GM19397 (cell line): ENCODE measurements at regions not wholly inside any gene's neighbourhood (a gene's known extent, or its start where the extent isn't known, plus 50 kb on each side); places are given as distances from the start of the nearest gene placed in this dataset.

Source experiments
- ATAC-seq: cut with Tn5 transposase; IDR thresholded peaks from one replicate; pipeline ENCODE4 v1.9.1; 2021; ENCODE audit warnings: mild to moderate bottlenecking, moderate library complexity; ENCODE audit not compliant: unreplicated experiment

DNA sequence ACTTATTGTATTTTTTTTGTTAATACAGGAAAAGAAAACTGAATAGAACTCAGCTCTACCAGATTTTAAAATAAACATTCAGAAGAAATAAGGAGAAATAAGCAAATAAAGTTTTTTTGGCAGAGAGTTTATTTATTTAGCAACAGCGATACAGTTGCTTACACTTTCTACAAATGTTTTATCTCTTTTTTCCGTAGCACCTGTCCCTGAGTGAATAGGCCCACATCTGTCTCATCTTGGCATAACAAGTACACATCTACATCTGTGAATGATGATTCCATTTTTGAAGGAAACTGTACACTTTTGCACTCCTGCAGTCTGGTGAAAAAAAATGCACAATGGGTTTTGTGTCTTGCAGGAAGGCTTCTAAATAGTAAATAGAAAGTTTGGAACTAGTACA, 783.6 kb upstream of the ZEB2 start:
- ATAC-seq = no peak

DNA sequence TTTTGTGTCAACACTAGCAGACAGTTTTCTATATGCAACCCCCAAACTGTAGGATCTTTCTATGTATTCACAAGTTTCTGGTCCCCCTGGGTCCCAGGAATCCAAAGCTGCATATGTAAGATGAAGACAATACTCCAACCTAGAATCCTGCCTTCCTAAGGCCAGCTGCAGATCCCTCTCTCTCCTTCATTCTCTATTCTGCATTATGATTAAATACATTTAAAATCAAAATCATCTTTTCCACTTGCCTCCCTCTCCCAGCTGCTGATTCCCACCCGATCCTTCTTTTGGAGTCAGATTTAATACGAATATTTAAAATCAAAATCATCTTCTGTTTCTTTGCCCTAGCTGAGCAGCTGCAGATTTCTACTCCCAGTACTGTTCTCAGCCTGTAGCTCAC, 783.0 kb upstream of the ZEB2 start:
- ATAC-seq = no peak

DNA sequence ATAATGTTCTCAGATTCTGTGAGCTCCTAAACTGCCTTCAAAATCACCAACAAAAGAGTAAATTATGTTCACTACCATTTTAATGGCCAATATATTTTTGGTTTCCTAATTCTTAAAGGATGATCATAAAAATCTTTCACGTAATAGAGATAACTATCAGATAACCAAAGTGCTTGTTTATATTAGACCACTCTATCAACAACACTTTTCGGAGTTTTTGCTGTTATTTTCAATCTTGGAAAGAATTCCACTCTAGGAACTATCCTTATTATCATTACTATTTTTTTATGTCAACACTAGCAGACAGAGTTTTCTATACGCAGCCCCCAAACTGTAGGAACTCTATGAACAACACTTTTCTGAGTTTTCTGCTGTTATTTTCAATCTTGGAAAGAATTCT, 782.5 kb upstream of the ZEB2 start:
- ATAC-seq = no peak

DNA sequence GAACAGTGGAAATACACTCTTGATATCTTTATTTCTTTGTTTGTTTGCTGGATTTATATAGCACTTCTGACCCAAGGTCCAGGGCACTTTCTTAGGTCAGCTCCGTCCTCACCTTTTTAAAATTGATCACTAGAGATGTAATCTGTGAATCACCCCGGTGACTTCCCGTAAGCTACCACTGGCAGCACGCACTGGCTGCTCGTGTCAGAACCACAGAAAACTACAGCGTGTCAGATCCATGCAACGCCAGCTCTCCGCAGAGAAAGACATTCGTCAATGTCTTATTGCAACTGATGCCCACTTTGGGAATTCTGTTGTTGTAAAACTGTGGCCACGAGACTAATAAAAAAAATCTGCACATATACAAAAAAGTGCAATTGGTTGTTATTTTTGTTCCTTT, 779.4 kb upstream of the ZEB2 start:
- no peak for ATAC-seq

DNA sequence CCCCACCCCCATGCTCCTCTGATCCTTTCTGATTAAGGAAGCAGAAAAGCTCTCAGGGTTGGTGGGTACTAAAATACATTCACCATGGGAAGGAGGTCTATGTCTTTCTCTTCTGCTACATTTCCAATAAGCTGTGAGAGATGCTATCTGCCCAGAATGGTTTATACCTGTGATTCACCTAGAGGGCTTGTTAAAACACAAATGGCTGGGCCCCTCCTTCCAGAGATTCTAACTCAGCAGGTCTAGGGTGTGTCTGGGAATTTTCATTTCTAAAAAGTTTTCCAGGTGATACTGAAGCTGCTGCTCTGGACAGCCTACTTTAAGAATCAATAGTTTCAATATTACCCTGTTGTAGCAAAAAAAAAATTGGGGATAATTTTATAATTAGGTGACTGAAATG, 772.2 kb upstream of the ZEB2 start:
- no peak for ATAC-seq

DNA sequence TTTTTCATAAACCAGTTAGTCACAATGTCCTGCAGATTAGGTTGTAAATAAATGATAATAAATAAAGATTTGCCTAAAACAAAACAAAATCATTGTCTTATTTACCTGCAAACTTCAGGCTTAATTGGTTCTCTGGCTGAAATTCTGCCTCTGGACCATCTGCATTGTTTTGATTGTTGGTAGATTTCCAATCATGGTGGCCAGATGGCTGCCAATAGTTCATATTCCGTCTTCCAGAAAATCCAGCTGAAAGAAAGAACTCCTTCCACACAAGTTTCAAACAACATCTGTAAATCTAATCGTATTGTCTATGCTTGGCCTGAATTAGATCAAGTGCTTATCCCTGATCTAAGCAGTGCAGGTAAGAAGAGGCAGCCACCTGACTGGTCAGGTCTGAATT, 771.1 kb upstream of the ZEB2 start:
- ATAC-seq = no peak

DNA sequence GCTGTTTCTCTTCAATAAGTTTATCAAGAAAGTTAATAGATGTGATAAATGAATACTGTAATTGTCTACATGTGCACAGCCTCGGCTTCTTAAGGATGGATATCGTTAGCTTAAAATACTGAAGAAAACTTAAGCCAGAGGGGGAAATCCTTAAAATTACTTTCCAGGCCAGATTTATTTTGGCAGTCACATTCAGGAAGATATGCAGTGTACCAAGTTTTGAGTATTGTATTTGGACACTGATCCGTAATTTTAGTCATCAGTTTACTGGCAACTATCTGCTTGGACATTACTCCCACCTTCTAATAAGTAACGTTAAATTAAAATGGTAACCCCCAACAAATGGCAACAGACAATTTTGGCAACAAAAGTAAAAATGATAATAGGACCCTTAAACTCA, 770.0 kb upstream of the ZEB2 start:
- no peak for ATAC-seq

DNA sequence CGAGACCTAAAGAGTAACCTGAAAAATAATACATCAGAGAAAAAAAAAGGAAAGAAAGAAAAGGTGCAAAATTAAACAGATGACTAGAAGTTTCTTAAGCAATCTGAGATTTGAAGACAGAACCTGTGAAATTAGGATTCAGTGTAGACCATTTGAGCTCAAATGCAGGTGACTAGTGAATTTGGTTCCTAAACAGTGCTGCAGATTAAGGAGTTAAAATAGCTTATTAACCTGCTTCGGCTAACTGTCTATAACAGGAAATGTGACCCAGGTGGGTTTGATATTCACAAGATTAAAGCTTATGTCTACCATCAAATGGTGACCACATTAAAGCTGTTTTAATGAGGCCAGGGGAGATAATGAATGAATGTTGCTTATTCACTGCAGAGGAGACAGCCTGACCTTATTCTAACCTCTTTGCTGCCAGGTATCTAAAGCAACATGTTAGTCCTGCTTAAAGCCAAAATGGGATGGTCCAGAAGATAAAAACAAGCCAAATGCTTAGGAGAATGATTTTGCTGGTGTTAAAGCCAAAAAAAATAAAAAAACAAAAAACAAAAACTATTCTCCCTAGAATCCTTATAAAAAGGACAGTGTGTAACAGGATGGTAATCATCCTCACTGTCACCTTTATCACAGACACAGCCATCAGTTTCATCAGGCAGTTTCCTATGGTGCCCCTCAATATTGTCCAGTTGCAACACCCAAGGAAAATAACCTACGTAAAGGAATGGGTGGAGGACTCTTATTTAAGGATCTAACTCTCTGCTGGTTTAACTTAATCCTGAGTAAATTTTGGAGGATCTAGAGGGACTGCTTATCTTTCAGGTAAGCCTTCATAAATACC, 769.0 kb upstream of the ZEB2 start:
- ATAC-seq = no peak

DNA sequence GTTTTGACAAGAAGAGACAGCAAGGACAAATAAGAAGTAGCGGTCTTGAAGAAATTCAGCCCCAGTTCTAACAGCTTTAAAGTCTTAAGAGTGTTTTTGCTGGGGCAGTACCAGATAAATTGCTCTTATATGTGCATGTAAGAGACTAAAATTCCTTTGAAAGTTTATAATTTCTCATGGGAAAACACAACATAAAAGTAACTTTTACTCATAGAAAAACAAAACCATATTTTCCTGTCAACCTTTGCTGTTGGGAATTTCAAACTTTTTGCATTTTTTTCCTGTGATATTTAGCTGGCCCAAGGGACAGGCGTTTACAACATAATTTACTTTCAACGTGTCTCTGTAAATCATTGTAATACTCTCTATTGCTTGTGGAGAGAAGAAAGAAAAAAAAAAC, 767.8 kb upstream of the ZEB2 start:
- no peak for ATAC-seq

DNA sequence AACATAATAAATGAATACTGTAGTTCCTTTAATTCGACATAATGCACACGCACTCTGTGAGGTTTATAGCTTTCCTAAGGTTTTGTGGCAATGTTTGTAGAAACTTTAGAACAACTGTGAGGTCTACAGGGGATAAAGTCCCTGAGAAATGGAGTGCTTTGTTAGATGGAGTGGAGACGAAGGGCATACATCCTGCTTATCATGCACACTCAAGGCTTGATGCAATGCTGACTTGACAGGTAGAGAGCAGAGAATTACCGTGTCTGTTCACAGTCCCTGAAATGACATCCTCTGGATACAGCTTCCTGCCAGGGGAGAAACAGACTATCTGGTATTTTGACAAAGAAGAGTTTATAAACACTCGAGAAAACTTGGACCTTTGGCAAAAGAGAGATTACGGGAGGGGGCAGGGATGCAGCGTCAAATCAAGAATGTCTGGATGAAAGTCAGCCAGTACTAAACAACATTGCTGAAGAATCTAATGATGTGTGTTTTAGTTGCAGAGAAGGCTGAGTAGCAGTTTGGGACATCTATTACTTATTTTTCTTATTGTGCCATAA, 766.9 kb upstream of the ZEB2 start:
- no peak for ATAC-seq

DNA sequence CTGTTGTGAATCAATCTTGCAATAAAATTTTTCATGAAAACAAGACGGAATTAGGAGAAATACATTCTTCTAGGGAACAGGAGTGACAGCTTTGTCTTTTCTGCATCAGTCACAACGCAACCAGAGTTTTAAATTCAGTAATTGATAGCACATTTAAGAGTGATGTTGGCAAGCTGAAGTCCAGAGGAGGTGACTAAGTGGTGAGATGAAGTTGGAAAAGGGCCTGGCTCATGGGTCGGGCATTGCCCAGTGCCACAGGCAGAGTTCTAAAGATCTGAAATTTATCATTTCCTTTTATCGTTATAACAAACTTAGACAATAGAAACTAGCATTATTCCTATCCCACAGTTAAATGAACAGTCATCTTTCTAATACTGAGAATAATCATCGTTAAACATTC, 764.6 kb upstream of the ZEB2 start:
- ATAC-seq = no peak

DNA sequence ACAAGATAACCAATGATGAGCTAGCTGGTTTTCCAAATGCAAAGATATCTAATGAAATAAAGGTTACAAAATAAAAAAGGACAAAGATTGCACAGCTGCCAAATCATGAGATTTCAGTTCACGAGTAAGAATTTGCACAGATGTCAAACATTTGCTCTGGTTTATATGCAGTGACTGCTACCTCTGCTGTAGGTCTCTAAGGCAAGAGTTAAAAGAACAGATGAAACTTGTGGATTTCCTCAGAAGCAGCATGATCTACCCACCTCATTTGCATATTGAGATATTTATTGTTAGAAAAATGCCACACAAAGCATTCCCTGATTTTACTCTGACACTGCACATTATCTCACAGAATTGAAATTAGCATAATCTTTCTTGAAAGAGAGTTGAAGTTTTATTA, 763.2 kb upstream of the ZEB2 start:
- ATAC-seq = no peak

DNA sequence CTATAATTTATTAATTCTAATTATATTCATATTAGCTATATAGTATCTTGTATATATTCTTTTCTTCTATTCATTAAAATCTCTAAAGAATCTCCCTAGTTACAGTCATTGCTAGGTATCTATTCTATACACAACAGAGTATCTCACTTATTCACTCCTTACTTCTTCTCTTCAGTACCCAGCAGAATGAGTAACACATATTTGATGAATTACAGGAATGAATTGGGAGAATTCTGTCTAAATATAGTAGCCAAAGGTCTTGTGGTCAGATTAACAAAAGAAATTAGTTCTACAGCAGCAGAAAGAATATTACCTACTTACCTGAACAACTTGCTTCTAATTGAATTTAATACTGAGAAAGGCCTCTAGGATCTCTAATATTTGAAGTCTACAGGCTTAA, 758.0 kb upstream of the ZEB2 start:
- ATAC-seq = no peak

DNA sequence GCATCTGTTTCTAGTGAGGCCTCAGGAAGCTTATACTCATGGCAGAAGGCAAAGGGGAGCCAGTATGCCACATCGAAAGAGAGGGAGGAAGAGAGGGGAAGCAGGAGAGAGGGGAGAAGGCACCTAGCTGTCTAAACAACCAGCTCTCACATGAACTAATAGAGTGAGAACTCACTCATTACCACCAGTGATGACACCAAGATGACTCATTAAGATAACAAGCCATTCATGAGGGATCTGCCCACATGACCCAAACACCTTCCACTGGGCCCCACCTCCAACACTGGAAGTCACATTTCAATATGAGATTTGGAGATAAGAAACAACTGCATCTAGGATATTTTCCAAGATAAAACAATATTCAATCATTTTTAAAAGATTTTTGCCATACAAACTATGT, 753.9 kb upstream of the ZEB2 start:
- ATAC-seq = no peak

DNA sequence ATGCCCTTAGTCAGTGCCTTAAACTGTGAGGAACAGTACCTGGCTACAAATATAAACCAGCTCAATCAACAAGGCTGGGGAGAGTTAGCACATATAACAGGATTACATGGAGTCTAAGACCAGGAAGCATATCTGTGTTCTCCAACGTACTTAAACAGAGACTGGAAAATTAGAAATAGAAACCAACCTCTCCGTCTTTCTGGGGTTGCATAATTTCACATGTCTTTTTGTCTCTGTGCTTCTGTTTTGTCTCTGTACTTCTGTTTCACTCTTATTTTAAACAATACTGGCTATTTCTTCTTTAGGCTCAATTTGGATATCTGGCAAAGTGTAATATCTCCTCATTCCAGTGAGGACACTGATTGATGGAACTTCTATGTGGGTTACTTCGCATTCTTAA, 749.0 kb upstream of the ZEB2 start:
- ATAC-seq = no peak

DNA sequence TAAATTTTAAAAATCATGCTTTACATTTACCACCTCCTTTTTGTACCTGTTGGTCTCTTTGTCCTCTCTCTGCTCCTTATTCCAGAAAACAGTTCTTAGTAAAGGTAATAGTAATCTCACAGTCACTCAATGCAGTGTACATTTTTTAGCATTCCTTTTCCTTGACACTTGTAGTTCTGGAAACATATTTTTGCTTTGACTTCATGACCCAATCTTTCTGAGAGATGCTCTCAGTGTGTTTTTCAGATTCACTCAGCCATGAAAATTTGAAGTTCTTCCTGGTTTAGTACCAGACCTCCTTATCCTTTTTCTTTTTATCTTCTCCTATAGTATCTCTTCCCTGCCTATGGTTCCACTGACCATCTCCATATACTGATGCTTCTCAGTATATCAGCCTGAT, 747.5 kb upstream of the ZEB2 start:
- ATAC-seq = no peak

DNA sequence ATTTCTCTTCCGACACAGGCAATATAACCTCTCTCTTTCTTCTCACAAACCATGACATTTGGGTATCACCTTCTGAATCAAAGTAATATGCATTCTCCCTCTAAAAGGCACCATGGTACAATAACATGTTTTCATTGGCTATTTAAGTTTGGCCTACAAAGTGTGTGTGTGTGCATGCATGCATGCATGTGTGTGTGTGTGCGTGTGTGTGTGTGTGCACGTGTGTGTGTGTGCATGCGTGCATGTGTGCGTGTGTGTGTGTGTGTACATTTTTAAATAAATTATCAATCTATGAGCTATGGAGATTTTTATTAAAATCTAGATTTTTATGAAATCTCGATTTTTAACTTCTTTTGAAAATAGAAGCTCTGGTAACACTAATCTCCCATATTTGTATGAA, 745.3 kb upstream of the ZEB2 start:
- no peak for ATAC-seq

DNA sequence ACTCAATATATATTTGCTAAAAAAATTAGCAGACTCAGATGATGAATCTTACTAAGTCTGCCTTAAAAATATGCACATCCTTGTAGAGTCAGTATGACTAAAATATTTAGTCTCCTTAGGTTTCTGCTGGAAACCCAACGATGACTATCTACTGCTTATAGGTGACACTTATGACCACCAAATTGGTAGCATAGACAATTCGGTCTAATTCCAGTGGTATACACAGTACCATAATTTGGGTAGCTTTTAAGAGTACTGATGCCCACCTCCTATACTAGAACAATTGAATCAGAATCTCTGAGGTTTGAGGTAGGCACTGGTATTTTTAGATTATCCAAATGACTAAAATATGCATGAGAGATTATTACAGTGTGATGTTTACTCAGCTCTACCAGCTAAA, 740.8 kb upstream of the ZEB2 start:
- no peak for ATAC-seq

DNA sequence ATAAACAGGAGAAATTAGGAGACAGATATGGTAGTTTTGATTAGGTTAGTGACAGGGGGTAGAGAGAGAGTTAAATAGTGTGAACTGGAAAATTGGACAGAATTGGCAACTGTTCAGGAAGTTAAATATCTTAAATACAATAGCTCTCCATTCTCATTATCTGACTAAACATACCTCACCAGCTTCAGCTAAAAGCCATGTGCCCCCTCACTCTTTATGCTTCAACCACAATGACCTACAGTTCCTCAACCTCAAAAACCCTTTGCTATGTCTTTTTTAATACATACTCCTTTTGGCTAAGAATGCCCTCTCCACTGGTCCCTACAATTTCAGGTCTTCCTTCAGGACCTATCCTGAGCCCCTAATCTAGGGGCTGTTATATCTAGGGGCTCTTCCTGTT, 740.2 kb upstream of the ZEB2 start:
- ATAC-seq = no peak

DNA sequence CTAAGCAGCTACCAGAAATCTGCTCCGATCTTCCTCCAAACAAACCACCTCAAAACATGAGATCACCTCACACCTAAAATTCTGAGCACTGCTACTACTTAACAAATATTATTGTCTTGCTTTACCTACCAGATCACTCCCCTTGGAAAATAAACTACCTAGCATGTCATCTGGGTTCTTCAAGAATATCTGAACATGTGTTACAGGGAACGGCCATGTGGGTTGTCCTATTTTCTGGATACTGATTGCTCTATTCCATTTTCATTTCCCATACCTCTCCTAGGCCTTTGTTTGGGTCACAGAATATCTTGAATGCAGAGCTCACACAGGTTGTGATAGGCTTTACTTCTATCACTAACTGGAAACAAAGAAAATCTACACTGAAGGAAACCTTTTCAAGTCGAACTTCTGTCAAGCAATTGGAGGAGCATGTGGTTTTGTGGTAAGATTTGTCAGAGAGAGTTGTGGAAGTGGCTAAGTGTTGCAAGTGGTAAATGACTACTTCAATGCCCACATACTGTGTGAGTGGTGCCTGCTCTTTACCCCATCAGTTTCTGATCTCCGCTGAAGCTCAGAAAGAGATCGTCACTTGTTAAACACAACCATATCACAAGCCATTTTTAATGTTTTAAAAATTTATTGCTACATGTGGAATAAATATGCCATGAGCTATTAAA, 739.1 kb upstream of the ZEB2 start:
- ATAC-seq = no peak

DNA sequence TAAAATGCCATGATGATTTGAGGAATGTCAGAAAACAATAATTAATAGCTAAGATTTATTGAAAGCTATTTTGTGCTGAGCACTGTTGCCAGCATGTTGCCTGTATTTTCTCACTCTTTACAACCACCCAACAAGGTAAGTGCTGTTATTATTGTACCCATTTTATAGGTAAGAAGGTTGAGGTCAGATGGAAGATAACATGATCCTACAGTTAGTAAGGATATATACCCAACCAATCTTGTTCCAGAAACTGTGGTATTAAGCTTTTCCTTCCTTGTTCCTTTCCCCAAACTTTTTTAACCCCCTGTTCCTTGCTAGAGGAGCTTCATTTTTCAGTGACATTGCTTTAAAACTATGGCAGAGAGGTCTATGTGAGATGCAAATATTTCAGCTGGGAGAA, 738.0 kb upstream of the ZEB2 start:
- no peak for ATAC-seq

DNA sequence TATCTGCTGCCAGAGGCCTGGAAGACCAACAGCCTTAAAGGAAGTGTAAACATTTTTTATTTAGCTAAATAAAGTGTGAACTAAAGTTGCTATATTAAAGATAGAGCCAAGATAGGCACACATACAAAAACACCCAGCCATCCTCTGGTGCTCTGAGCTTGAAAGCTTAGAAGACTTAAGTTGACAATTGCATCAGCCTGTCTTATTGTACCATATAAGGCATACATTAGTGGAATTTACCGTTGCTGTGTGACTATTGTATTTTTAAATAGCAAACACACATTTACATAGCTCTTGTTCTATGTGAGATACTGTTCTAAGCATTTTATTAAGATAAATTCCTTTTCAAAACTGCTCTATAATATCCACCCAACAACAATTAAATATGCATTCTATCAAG, 736.6 kb upstream of the ZEB2 start:
- ATAC-seq = no peak
